SJCRH30 (cell line): ENCODE measurements at regions not wholly inside any gene's neighbourhood (a gene's known extent, or its start where the extent isn't known, plus 50 kb on each side); places are given as distances from the start of the nearest gene placed in this dataset.

Experiments
- DNase-seq, 2 experiments: peaks; one replicate each; pipeline ENCODE4 v3.0.0-alpha.2; 2015 to 2020
- H3K27ac ChIP-seq: fragments of 250-450 bp; sonication (Bioruptor Pico); 2 replicates; pipeline ENCODE4 v1.5.1; 2020; ENCODE audit warnings: mild to moderate bottlenecking, moderate library complexity
- H3K27me3 ChIP-seq: fragments of 250-450 bp; sonication (Bioruptor Pico); 2 replicates; pipeline ENCODE4 v1.5.1; 2020; ENCODE audit warnings: mild to moderate bottlenecking, moderate library complexity
- H3K36me3 ChIP-seq: fragments of 250-450 bp; sonication (Bioruptor Pico); 2 replicates; pipeline ENCODE4 v1.5.1; 2020; ENCODE audit warnings: mild to moderate bottlenecking, moderate library complexity
- H3K4me1 ChIP-seq: fragments of 250-450 bp; sonication (Bioruptor Pico); 2 replicates; pipeline ENCODE4 v1.5.1; 2020; ENCODE audit warnings: mild to moderate bottlenecking, moderate library complexity
- H3K4me3 ChIP-seq: fragments of 250-450 bp; sonication (Bioruptor Pico); 2 replicates; pipeline ENCODE4 v1.5.1; 2020; ENCODE audit warnings: mild to moderate bottlenecking, moderate library complexity
- H3K9me3 ChIP-seq: fragments of 250-450 bp; sonication (Bioruptor Pico); replicated peaks from 2 replicates; pipeline ENCODE4 v1.5.1; 2020; ENCODE audit warnings: mild to moderate bottlenecking, moderate library complexity

GRCh38 chr18:28793901-28794300 lies 617.0 kb upstream of the CDH2 start:
- Histone ChIP-seq H3K4me1 (no peaks in the 10 kb centered on the region), H3K27ac (no peak overlapping the region), H3K4me3 (no peak overlapping the region), H3K27me3 (no peaks in the 10 kb centered on the region), H3K9me3 (no peaks in the 10 kb centered on the region), H3K36me3 (no peaks in the 10 kb centered on the region)
- no peak for DNase-seq

- DNase-seq, result no peak
These were observed 615.6 kb upstream of the CDH2 start for GRCh38 chr18:28792404-28793086.

DNA sequence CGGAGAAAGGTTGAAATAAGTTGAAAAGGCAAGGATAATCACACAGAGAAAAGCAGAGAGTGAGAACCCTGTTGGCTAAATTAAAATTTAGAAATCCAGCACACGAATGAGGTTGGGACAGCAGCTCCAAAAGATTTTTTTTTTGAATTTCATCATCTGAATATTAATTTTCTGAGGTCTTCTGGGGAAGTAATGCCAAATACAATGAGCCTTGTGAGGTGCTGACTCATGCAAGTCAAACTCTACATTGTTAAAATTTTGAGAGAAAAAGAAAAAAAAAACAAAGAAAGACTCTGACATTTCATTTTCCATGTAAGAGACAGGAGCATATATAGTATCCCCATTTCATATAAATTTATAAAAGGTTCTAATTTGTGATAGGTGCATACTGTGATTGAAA lies 614.2 kb upstream of the CDH2 start:
- no peak for DNase-seq
- H3K27ac ChIP-seq, result no peak overlapping the region
- no peaks in the 10 kb centered on the region for H3K4me1 ChIP-seq

More at GRCh38 chr18:28792404-28793086, 615.6 kb upstream of the CDH2 start:
- no peak overlapping the region for H3K4me3 ChIP-seq
- H3K36me3 ChIP-seq, result no peaks in the 10 kb centered on the region
- no peaks in the 10 kb centered on the region for H3K9me3 ChIP-seq
- no peaks in the 10 kb centered on the region for H3K4me1 ChIP-seq
- H3K27me3 ChIP-seq, result no peaks in the 10 kb centered on the region
- no peak overlapping the region for H3K27ac ChIP-seq

DNA sequence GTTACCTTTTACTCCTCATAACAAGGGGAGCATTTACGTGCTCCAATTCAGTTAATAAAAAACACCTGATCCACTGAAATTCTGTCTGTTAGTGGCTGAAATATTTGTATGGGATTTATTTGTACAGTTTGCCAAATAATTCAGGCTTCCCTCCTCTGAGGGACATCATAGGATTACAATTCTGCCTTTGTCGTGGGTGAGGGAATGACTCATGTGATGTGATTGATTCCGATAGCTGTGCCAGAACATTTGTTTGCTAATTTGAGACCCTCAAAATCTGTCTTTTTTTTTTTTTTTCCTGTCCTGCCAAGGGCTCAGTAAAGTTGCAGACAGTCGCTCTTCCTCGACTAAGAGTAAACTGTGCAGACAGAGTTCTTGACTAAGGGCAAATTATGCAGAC lies 612.6 kb upstream of the CDH2 start:
- Histone ChIP-seq H3K4me1 (no peaks in the 10 kb centered on the region), H3K9me3 (no peaks in the 10 kb centered on the region), H3K27me3 (no peaks in the 10 kb centered on the region), H3K36me3 (no peaks in the 10 kb centered on the region), H3K27ac (no peak overlapping the region), H3K4me3 (no peak overlapping the region)
- no peak for DNase-seq

More for the DNA sequence above, 614.2 kb upstream of the CDH2 start:
- H3K27me3 ChIP-seq, result no peaks in the 10 kb centered on the region
- H3K4me3 ChIP-seq, result no peak overlapping the region
- no peaks in the 10 kb centered on the region for H3K36me3 ChIP-seq
- H3K9me3 ChIP-seq, result no peaks in the 10 kb centered on the region

GRCh38 chr18:28786926-28787325 lies 610.0 kb upstream of the CDH2 start:
- Histone ChIP-seq H3K27me3 (no peaks in the 10 kb centered on the region), H3K4me1 (no peaks in the 10 kb centered on the region), H3K36me3 (no peaks in the 10 kb centered on the region), H3K4me3 (no peak overlapping the region), H3K9me3 (no peaks in the 10 kb centered on the region), H3K27ac (no peak overlapping the region)
- no peak for DNase-seq

GRCh38 chr18:28781616-28782362 lies 604.9 kb upstream of the CDH2 start:
- no peaks in the 10 kb centered on the region for H3K9me3 ChIP-seq

DNA sequence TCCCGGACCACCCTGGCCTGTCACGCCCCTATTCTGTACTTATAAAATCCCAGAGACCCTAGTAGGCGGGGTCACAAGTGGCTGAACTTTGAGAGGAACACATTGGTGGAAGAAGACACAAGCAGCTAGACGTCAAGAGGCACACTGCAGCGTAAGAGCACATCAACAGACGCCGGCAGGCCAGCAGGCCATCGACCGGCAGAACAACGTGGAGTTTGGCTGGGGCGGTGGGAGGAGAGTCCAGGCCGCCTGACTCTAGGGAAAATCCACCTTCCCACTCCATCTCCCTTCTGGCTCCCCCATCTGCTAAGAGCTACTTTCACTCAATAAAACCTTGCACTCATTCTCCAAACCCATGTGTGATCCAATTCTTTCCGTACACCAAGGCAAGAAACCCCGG lies 601.8 kb upstream of the CDH2 start:
- H3K27me3 ChIP-seq, result no peaks in the 10 kb centered on the region
- no peak overlapping the region for H3K4me3 ChIP-seq
- H3K4me1 ChIP-seq, result no peaks in the 10 kb centered on the region
- no peaks in the 10 kb centered on the region for H3K36me3 ChIP-seq
- H3K9me3 ChIP-seq, result no peaks in the 10 kb centered on the region
- no peak overlapping the region for H3K27ac ChIP-seq
- DNase-seq, result no peak

More at GRCh38 chr18:28781616-28782362, 604.9 kb upstream of the CDH2 start:
- DNase-seq, result no peak
- no peaks in the 10 kb centered on the region for H3K27me3 ChIP-seq
- no peaks in the 10 kb centered on the region for H3K4me1 ChIP-seq
- no peaks in the 10 kb centered on the region for H3K36me3 ChIP-seq
- no peak overlapping the region for H3K4me3 ChIP-seq
- H3K27ac ChIP-seq, result no peak overlapping the region

- Histone ChIP-seq H3K36me3 (no peaks in the 10 kb centered on the region), H3K4me1 (no peaks in the 10 kb centered on the region), H3K9me3 (no peaks in the 10 kb centered on the region), H3K27me3 (no peaks in the 10 kb centered on the region), H3K27ac (no peak overlapping the region), H3K4me3 (no peak overlapping the region)
- DNase-seq, result no peak
These were observed 600.8 kb upstream of the CDH2 start for GRCh38 chr18:28777756-28778155.

DNA sequence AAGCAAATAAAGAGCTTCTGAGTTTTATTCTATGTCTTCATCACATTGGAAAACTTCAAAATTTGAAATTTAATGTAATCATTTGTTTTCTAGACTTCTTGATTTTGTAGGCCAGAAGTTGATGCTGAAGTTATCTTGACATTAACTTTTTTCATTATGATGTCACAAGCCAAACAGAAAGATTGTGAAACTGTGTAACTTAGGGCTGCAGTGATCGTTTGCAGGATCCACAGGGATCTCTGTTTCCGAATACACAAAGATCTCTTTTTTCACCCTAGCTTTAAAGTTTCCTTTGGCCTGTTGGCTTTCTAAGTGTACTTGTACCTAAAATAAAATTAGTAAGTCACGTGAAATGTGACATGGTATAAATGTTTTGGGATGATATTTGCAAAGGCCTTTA lies 594.9 kb upstream of the CDH2 start:
- no peak overlapping the region for H3K4me3 ChIP-seq
- H3K27ac ChIP-seq, result no peak overlapping the region
- H3K36me3 ChIP-seq, result no peaks in the 10 kb centered on the region
- H3K4me1 ChIP-seq, result no peaks in the 10 kb centered on the region
- H3K27me3 ChIP-seq, result no peaks in the 10 kb centered on the region
- DNase-seq, result no peak
- no peaks in the 10 kb centered on the region for H3K9me3 ChIP-seq

- no peaks in the 10 kb centered on the region for H3K36me3 ChIP-seq
- no peak for DNase-seq
- H3K4me1 ChIP-seq, result no peaks in the 10 kb centered on the region
- H3K27ac ChIP-seq, result no peak overlapping the region
- H3K9me3 ChIP-seq, result no peaks in the 10 kb centered on the region
- H3K27me3 ChIP-seq, result no peaks in the 10 kb centered on the region
- no peak overlapping the region for H3K4me3 ChIP-seq
These were observed 592.1 kb upstream of the CDH2 start for GRCh38 chr18:28768791-28769768.

GRCh38 chr18:28767727-28768211 lies 590.8 kb upstream of the CDH2 start:
- no peaks in the 10 kb centered on the region for H3K4me1 ChIP-seq
- no peaks in the 10 kb centered on the region for H3K27me3 ChIP-seq
- DNase-seq, result no peak
- no peaks in the 10 kb centered on the region for H3K9me3 ChIP-seq
- H3K4me3 ChIP-seq, result no peak overlapping the region
- no peak overlapping the region for H3K27ac ChIP-seq
- H3K36me3 ChIP-seq, result no peaks in the 10 kb centered on the region

DNA sequence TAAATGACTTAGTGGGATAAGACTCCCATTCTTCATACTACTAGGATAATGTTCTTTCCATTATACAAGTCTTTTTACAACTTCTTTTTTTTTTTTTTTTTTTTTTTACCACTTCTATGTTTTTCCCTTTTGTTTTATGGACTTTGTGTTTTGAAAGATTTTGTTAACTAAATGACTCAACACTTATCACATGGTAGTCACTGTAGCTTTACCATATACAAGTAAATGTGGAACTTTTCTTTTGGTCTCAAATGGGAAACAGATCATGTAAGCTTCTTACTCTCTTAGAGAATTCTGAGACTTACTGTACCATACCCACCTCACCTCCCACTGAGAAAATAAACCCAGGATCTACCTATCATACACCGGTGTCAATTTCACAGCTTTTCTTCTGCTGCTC lies 590.3 kb upstream of the CDH2 start:
- Histone ChIP-seq H3K4me1 (no peaks in the 10 kb centered on the region), H3K27me3 (no peaks in the 10 kb centered on the region), H3K27ac (no peak overlapping the region), H3K9me3 (no peaks in the 10 kb centered on the region), H3K36me3 (no peaks in the 10 kb centered on the region), H3K4me3 (no peak overlapping the region)
- DNase-seq, result no peak

GRCh38 chr18:28766721-28767120 lies 589.8 kb upstream of the CDH2 start:
- Histone ChIP-seq H3K27me3 (no peaks in the 10 kb centered on the region), H3K4me3 (no peak overlapping the region), H3K27ac (no peak overlapping the region), H3K9me3 (no peaks in the 10 kb centered on the region), H3K4me1 (no peaks in the 10 kb centered on the region), H3K36me3 (no peaks in the 10 kb centered on the region)
- DNase-seq, result no peak

DNA sequence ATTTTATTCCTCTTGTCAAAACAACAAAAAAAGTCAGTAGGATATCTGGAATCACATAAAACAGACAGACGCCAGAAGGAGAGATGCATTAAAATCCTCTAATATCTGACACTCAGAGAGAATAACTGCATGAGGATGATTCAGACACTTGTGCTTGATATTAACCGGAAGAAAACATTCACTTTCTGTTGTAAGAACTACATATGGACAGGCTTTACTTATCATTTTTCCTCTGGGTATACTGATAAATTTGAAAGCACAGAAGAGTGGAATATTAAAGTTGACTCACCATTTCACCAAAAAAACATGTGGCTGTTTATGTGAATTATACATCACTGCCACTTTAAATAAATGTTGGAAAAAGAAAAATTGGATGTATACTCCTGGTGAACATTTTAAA lies 589.1 kb upstream of the CDH2 start:
- Histone ChIP-seq H3K9me3 (no peaks in the 10 kb centered on the region), H3K4me3 (no peak overlapping the region), H3K27ac (no peak overlapping the region), H3K36me3 (no peaks in the 10 kb centered on the region), H3K27me3 (no peaks in the 10 kb centered on the region), H3K4me1 (no peaks in the 10 kb centered on the region)
- no peak for DNase-seq

DNA sequence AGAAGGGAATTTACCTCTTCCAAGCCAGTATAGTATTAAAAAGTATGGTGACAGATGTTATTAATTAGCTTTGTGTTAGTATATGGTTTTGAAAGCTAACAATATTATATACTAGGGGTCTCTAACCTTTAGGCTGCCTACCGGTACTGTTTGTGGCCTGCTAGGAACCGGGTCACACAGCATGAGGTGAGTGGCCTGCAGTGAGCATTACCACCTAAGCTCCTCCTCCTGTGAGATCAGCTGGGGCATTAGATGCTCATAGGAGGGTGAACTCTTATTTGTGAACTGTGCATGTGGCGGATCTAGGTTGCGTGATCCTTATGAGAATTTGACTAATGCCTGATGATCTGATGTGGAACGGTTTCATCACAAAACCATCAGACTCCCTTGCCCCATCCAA lies 583.4 kb upstream of the CDH2 start:
- H3K4me3 ChIP-seq, result no peak overlapping the region
- H3K27ac ChIP-seq, result no peak overlapping the region
- no peaks in the 10 kb centered on the region for H3K36me3 ChIP-seq
- no peaks in the 10 kb centered on the region for H3K4me1 ChIP-seq
- H3K27me3 ChIP-seq, result no peaks in the 10 kb centered on the region
- no peaks in the 10 kb centered on the region for H3K9me3 ChIP-seq
- no peak for DNase-seq
